Calu3 (cell line): ENCODE measurements at regions not wholly inside any gene's neighbourhood (a gene's known extent, or its start where the extent isn't known, plus 50 kb on each side); places are given as distances from the start of the nearest gene placed in this dataset.

ENCODE experiments used
- BruUV-seq: library from RNA; stranded (reverse); fragments of 400-500 nt; replicated peaks from 2 replicates; lab custom pipeline; 2021; lab: Mats Ljungman, UMichigan
- CTCF ChIA-PET: fragments of 300-600 bp; sonication (Branson Sonifier 250); formaldehyde crosslinking; loops from one replicate; lab custom pipeline; 2022; ENCODE audit warnings: antibody characterized with exemption; lab: Charles Lee
- DNase-seq: peaks from one replicate; pipeline ENCODE4 v3.0.0; 2022
- H3K27ac Mint-ChIP-seq: one replicate; pipeline ENCODE4 v1.8.0; 2022; ENCODE audit warnings: mixed read lengths; ENCODE audit not compliant: unreplicated experiment
- H3K27me3 Mint-ChIP-seq: one replicate; pipeline ENCODE4 v1.8.0; 2022; ENCODE audit warnings: mixed read lengths; ENCODE audit not compliant: unreplicated experiment
- H3K36me3 Mint-ChIP-seq: one replicate; pipeline ENCODE4 v1.8.0; 2022; ENCODE audit warnings: mild to moderate bottlenecking, moderate library complexity, mixed read lengths; ENCODE audit not compliant: insufficient read depth, unreplicated experiment
- H3K4me1 Mint-ChIP-seq: one replicate; pipeline ENCODE4 v1.8.0; 2022; ENCODE audit warnings: mild to moderate bottlenecking, low read depth, mixed read lengths; ENCODE audit not compliant: unreplicated experiment
- H3K4me3 Mint-ChIP-seq: one replicate; pipeline ENCODE4 v1.8.0; 2022; ENCODE audit warnings: mild to moderate bottlenecking, low read depth, moderate library complexity, mixed read lengths; ENCODE audit not compliant: unreplicated experiment
- H3K9me3 Mint-ChIP-seq: one replicate; pipeline ENCODE4 v1.8.0; 2022; ENCODE audit warnings: low read depth, mixed read lengths; ENCODE audit not compliant: unreplicated experiment
- CTCF ChIP-seq: fragments of 200-600 bp; IDR thresholded peaks from one replicate; pipeline ENCODE4 v1.8.0; 2022; ENCODE audit warnings: antibody characterized with exemption; ENCODE audit not compliant: unreplicated experiment
- intact Hi-C: fragments of 100-400 bp; cut with micrococcal nuclease; formaldehyde crosslinking; loops from one replicate; pipeline ENCODE4 v1.10.0; 2022; ENCODE audit not compliant: unreplicated experiment

- CTCF ChIA-PET, result no interaction called here
- intact Hi-C loops, result no loop called here
- Mint-ChIP-seq H3K27me3 (no peaks in the 10 kb centered on the region), H3K9me3 (peaks cover 21% of the 10 kb centered on the region), H3K27ac (no peak overlapping the region), H3K36me3 (no peaks in the 10 kb centered on the region), H3K4me3 (no peak overlapping the region), H3K4me1 (no peaks in the 10 kb centered on the region)
- no TSS peak for BruUV-seq
- TF ChIP-seq CTCF, result no peak
- DNase-seq, result no peak
Observed at GRCh38 chr22:34688825-34689224, 377.1 kb upstream of the ISX start.

GRCh38 chr22:34696557-34696956, 369.4 kb upstream of the ISX start:
- Mint-ChIP-seq H3K4me1 (no peaks in the 10 kb centered on the region), H3K9me3 (peaks cover 13% of the 10 kb centered on the region), H3K4me3 (no peak overlapping the region), H3K36me3 (no peaks in the 10 kb centered on the region), H3K27me3 (no peaks in the 10 kb centered on the region), H3K27ac (no peak overlapping the region)
- no TSS peak for BruUV-seq
- CTCF ChIA-PET, result no interaction called here
- no peak for TF ChIP-seq CTCF
- intact Hi-C loops, result no loop called here
- no peak for DNase-seq

- DNase-seq, result no peak
- Mint-ChIP-seq H3K4me3 (no peak overlapping the region), H3K27me3 (no peaks in the 10 kb centered on the region), H3K36me3 (no peaks in the 10 kb centered on the region), H3K9me3 (peaks cover 11% of the 10 kb centered on the region), H3K27ac (no peak overlapping the region), H3K4me1 (no peaks in the 10 kb centered on the region)
- intact Hi-C loops, result no loop called here
- no peak for TF ChIP-seq CTCF
- BruUV-seq, result no TSS peak
- CTCF ChIA-PET, result no interaction called here
Observed at GRCh38 chr22:34702279-34702678, 363.7 kb upstream of the ISX start.

- BruUV-seq, result no TSS peak
- H3K4me1 Mint-ChIP-seq, result no peaks in the 10 kb centered on the region
- no peak overlapping the region for H3K4me3 Mint-ChIP-seq
- CTCF ChIA-PET, result interaction anchor here (0.5 kb wide), 1 partner anchor 105 kb away, joined by 3 read pairs; no protein-coding TSS in a partner anchor
- no peak for DNase-seq
- TF ChIP-seq CTCF, result no peak
- H3K9me3 Mint-ChIP-seq, result peaks cover 23% of the 10 kb centered on the region
- H3K27ac Mint-ChIP-seq, result no peak overlapping the region
- intact Hi-C loops, result no loop called here
- no peaks in the 10 kb centered on the region for H3K36me3 Mint-ChIP-seq
- no peaks in the 10 kb centered on the region for H3K27me3 Mint-ChIP-seq
Observed at GRCh38 chr22:34709641-34710040, 356.3 kb upstream of the ISX start.
